CD4-positive, alpha-beta T cell treated with Interleukin-10 for 1 hour (primary cell): ENCODE measurements at regions not wholly inside any gene's neighbourhood (a gene's known extent, or its start where the extent isn't known, plus 50 kb on each side); places are given as distances from the start of the nearest gene placed in this dataset.
"Not testable (repeated sequence)": the region's sequence is repeated elsewhere in the genome, so short reads cannot be mapped to it uniquely, and the experiment has no call there.

ENCODE experiments used
- DNase-seq: peaks from one replicate; pipeline ENCODE4 v3.0.0-alpha.2; 2020

- no peak for DNase-seq
Observed at GRCh38 chrX:122584981-122585380, 599.1 kb upstream of the GRIA3 start.

- no peak for DNase-seq
Observed at GRCh38 chrX:122586831-122587230, 597.2 kb upstream of the GRIA3 start.

DNA sequence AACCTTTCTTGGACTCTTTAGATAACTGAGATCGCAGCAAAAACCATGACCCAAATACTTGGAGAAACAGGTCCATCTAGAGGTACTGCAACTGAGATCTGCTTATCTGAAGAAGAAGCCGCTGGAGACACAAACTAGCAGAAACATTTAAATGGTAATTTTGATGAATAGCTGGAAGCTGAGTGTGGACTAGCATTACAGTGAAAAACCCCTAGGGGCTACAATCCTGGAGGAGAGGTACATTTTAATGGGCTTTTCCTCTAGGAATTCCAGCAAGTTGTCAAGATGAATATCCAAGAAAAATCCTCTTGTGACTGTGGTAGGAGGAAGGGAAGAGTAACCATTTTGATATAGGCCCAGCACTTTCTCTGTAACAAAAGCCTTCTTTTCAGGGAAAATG is 592.5 kb upstream of the GRIA3 start:
- DNase-seq, result no peak

DNA sequence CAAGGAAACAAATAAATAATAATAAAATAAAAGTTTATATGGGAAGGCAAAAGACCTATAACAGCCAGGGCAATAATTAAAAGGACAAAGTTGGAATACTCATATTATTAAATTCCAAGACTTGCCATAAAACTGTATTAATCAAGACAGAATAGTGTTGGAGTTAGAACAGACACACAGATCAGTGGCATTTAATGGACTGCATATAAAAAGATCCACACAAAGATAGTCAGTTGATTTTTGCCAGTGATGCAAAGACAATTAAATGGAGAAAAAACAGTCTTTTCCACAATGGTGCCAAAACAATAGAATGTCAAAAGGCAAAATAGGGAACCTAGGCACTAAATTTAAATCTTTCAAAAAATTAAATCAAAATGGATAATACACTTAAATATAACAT is 587.1 kb upstream of the GRIA3 start:
- DNase-seq, result no peak

DNA sequence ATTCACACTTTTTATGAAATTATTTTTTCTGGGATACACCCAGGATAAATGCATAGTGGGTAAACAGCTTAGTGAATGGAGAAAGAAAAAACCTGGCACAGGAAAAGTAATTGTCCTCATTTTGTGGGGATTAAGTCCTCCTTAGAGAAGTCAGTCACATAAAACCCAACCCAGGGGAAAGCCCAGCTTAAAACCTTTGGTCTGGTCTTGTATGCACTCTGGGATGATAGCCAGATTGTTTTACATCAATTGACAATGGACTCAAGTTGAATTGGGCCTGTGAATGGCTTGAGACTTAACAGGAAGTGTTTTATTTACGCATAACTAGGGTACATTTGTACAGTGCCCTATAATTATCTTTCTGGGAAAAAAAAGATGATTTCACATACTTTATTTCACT is 561.3 kb upstream of the GRIA3 start:
- DNase-seq, result no peak

DNA sequence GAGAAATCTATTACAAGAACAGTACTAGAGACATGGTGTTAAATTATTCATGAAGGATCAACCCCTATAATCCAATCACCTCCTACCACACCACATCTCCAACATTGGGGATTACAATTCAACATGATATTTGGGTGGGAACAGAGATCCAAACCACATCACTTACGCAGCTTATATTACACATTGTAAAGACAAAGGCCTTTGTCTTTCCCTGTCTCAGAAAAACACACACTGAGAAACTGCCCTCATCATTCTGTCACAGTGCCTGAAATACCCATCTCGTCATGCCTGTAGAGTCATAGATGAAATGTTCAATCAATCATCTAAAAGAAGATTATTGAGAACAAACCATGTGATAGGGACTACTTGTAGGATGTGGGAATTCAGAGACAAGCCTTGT is 558.8 kb upstream of the GRIA3 start:
- DNase-seq, result no peak

GRCh38 chrX:122625821-122626220 is 558.3 kb upstream of the GRIA3 start:
- no peak for DNase-seq

- DNase-seq, result no peak
Observed at GRCh38 chrX:122626871-122627270, 557.2 kb upstream of the GRIA3 start.

DNA sequence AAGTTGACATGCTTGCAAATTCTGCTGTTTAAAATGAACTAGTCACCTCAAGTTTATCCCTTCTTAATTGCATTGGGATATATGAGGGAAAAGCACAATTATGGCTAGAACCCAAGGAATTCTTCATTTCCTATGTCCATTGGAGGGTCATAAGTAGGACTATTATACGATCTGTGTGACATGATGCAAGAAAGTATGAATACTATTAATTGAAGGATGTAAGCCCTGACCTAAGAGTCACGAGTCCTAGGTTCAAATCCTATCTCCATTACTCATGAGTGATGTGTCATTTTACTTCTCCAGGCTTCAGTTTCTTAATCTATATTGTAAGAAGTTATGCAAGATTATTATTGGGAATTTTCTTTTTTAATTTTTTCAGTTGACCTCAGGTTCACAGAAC is 542.9 kb upstream of the GRIA3 start:
- DNase-seq, result no peak

GRCh38 chrX:122641826-122642225 is 542.3 kb upstream of the GRIA3 start:
- no peak for DNase-seq

GRCh38 chrX:122655256-122655655 is 528.8 kb upstream of the GRIA3 start:
- not testable (repeated sequence) for DNase-seq

DNA sequence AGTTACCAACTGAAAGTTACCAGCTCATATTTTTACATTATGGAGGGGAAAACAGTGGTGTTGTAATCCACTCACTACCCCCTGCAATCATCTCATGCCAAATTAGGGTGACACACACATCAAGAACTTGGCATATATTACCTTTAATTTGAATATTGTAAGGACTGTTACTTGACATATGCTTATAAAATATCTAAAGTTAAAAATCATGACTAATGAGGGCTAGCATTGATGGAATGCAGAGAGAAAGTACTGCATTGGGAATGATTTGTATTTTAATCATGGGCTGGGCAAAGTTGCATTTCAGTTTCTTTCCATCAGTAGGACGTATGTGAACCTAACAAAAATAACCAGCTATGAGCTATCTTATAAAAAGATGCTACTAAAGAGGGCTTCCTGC is 517.5 kb upstream of the GRIA3 start:
- no peak for DNase-seq

DNA sequence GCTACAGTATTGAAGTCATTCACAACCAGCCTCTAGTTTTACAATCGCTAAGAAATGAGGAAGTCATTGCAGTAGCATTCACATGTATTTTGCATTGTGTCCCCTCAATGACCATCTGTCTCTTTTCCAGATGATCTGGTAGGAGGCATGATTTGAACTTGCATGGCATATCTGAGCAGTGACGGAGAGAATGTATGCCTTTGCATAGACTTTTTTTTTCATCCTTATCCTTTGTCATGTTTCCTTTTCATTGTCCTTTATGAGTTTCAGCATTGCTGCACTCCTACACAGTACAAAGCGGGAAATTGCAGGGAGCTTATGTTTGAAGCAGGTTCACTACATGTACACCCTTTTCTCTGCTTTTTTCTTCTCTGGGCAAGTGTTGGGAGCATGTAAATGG is 516.4 kb upstream of the GRIA3 start:
- DNase-seq, result no peak

DNA sequence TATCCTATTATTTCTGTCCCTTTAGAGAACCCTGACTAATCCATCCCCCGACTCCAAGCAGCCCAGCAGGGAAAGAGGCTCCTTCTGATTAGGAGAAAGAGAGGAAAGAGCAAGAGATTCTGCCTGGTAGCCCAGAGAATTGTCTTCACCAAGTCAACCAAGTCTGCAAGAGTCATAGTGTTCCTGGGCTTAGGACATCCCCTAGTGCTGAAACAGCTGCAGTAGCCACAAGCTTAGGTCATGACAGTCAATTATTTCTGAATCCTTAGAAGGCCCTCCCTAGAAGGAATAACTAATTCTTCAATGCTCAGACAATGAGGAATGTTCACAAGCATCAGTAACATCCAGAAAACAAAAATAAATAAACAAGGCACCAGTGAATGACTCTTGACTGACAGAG is 480.3 kb upstream of the GRIA3 start:
- no peak for DNase-seq

DNA sequence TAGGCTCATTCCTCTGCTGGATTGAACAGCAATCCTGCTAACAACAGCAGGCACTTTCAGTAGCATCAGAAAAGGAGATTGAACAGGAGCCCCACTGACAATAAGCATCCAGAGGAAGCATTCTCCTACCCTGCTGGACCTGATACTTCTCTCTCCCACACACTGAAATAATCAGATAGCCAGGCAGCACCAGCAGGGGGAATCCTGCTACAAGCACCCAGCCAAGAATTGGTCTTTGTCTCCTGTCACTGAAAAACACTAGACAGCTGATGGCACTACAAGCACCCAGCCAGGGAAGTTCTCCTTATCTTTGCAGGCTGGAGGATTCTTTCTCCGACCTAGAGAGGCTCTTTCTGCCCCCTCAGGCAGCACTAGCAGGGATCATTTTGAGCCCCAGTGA is 444.3 kb upstream of the GRIA3 start:
- DNase-seq, result no peak

DNA sequence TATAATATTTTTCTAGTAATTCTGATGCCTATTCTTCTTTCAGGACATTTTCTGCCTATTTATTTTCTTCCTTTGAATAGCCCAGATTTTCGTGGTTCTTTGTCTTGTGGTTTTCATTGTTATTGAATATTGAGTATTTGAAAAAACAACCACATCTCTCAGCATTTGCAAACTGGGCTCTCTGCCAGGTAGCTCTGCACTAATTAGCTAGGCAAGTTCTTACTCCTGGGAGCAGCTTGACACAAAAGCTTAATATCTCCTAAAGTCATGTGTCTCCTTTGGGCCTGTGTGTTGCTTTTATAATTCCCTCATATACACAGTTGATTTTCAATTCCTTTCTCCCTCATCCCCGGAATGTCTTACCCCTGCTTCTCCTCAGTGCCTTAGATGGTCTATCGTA is 413.5 kb upstream of the GRIA3 start:
- DNase-seq, result no peak

GRCh38 chrX:122771933-122772332 is 412.1 kb upstream of the GRIA3 start:
- DNase-seq, result no peak

DNA sequence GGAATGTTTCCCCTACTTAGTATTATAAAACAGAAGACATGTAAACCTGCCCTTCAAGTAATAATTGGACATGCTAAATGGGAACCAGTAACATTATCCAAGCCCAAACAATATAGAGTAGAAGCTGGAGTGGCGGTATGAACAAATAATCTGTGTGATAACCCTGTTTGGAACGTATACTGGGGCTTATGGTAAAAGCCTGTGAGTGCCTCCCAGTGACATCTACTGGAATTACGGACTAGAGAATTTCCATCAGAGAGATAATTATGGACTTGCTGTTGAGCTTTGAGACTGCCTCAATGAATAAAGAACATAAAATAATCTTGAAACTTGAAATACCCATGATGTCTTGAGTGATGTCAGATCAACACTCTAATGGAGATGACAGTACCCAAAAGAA is 406.3 kb upstream of the GRIA3 start:
- no peak for DNase-seq

- DNase-seq, result no peak
Observed at GRCh38 chrX:122783918-122784317, 400.2 kb upstream of the GRIA3 start.

GRCh38 chrX:122787231-122787630 is 396.8 kb upstream of the GRIA3 start:
- no peak for DNase-seq

GRCh38 chrX:122788216-122788615 is 395.9 kb upstream of the GRIA3 start:
- no peak for DNase-seq

DNA sequence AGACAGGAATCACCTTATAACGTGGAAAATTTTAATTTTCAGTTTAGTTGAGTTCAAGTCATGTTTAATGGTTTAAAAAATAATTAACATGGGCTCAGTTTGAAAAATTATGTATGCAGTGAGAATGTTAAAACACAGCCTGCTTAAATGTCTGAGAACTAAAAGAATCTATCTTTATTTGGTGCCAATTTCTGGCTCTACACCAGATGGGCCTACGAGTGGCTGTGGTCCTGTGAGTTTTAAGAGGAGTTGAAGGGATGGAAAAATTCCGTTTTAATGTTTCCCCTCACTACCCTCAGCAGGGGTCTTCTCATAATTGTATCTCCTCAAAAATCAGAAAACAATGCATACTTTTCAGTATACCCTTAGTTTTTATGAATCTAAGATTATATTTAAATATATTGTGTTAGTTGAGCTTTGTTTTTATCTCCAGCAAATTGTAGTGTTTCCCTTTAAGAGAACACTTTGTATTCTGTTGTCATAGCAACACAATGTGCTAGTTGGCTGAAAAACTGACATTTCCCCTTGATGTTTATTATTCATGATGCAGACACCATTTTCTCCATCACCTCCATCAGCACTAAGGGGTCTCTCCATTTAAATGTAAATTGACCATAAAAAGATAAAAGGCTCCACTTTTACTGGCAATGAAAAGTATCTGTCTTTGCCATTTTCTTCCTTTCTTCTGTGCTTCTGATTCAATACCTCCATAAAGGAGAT is 393.5 kb upstream of the GRIA3 start:
- DNase-seq, result no peak

DNA sequence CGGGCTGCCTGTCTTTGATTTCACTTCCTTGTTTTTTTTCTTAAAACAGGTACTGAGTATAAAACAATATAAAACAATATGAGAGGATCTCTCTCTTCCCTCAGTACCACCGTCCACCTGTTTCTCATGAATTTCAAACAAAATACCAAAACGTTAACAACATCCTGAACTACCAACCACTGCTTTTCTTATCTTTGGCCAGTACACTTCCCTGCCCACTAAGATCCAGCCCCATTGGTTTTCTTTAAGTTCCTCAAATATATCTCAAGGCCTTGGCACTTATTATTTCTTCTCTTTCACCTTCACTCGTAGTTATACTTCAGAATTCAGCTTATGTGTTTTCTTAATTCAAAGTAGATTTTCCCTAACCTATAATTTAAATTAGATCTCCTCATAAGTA is 370.2 kb upstream of the GRIA3 start:
- DNase-seq, result no peak

DNA sequence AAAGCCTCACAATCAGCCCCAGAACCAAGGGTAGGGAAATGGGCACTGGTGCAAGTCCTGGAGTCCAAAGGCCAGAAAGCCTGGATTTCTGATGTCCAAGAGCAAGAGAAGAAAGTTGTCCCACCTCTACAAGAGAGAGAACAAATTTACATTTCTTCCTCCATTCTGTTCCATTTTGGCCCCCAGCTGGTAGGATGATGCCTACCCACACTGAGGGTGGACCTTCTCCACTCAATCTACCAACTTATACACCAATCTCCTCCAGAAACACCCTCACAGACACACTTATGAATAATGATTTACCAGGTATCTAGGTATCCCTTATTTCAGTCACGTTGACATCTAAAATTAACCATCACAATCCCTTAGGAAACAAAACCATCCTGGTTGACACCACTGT is 367.8 kb upstream of the GRIA3 start:
- no peak for DNase-seq

DNA sequence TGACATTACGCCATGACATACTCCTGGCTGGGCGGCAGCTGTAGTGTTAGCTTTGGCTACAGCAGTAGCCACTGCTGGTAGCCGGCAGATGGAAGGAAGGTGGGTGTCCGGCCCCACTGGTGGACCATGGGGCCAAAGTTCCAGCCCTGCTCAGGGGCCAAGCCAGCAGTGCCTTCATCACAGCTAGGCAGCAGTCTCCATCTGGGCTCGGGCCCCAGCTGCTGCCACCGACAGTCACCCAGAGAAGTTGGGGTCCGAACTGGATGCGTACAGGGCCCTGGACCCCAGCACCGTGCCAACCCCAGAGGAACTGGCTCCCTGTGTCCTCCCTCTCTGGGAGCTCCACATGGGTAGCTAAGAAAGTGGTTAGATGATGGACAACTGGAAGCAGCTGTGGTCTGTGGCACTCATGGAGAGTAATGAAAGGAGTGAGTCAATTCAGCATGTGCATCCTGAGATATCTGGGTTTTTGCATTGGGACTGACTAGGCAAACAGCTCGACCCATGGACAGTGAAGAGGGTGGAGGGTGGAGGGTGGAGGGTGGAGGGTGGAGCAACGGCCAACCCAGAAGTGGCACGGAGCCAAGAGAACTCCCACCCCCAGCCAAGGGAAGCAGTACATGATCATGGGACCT is 366.6 kb upstream of the GRIA3 start:
- DNase-seq, result no peak
